GM23338 (cell line): ENCODE measurements at regions not wholly inside any gene's neighbourhood (a gene's known extent, or its start where the extent isn't known, plus 50 kb on each side); places are given as distances from the start of the nearest gene placed in this dataset.

Source experiments
- CTCF ChIP-seq, 2 experiments: fragments of 200-600 bp in 1 of 2; sonication (generic) in 1 of 2; conservative IDR thresholded peaks; 2 replicates each; pipeline versions ENCODE4 v1.5.1 to v1.6.1; 2016 to 2017; ENCODE audit warnings: antibody characterized with exemption in 2 of 2, low read depth in 2 of 2, mild to moderate bottlenecking in 2 of 2, moderate library complexity in 1 of 2
- ETS1 ChIP-seq: IDR thresholded peaks from 2 replicates; pipeline ENCODE4 v1.6.1; 2016; ENCODE audit warnings: antibody characterized with exemption
- EZH2 ChIP-seq: fragments of 200-600 bp; sonication (generic); IDR thresholded peaks from one replicate; pipeline ENCODE4 v1.8.0; 2017; ENCODE audit warnings: antibody characterized with exemption, mild to moderate bottlenecking, low read depth; ENCODE audit not compliant: unreplicated experiment
- EZH2phosphoT487 ChIP-seq: fragments of 200-600 bp; sonication (generic); IDR thresholded peaks from one replicate; pipeline ENCODE4 v1.8.1; 2018; ENCODE audit warnings: antibody characterized with exemption; ENCODE audit not compliant: unreplicated experiment
- POLR2AphosphoS5 ChIP-seq: IDR thresholded peaks from 2 replicates; pipeline ENCODE4 v1.6.1; 2016; ENCODE audit warnings: antibody characterized with exemption, low read depth

- TF ChIP-seq CTCF (conservative IDR thresholded peaks at IDR 0.05; ENCODE audit: low read depth in 2 of 2) (no peak), EZH2 (no peak), POLR2AphosphoS5 (no peak), EZH2phosphoT487 (no peak), ETS1 (no peak)
Measured at GRCh38 chr4:31246856-31247255, 526.7 kb downstream of the PCDH7 start.
